Glutamatergic neuron (in vitro differentiated cells): ENCODE measurements at regions not wholly inside any gene's neighbourhood (a gene's known extent, or its start where the extent isn't known, plus 50 kb on each side); places are given as distances from the start of the nearest gene placed in this dataset.

ENCODE experiments used
- DNase-seq: peaks from one replicate; pipeline ENCODE4 v3.0.0; 2022
- H3K27ac Mint-ChIP-seq: one replicate; pipeline ENCODE4 v1.8.0; 2020; ENCODE audit warnings: mild to moderate bottlenecking, mixed read lengths, inconsistent platforms; ENCODE audit not compliant: unreplicated experiment
- H3K27me3 Mint-ChIP-seq: one replicate; pipeline ENCODE4 v1.8.0; 2020; ENCODE audit warnings: mild to moderate bottlenecking, moderate library complexity, mixed read lengths, inconsistent platforms; ENCODE audit not compliant: unreplicated experiment
- H3K36me3 Mint-ChIP-seq: one replicate; pipeline ENCODE4 v1.8.0; 2020; ENCODE audit warnings: mild to moderate bottlenecking, mixed read lengths, inconsistent platforms; ENCODE audit not compliant: unreplicated experiment
- H3K4me1 Mint-ChIP-seq: one replicate; pipeline ENCODE4 v1.8.0; 2020; ENCODE audit warnings: mild to moderate bottlenecking, low read depth, mixed read lengths, inconsistent platforms; ENCODE audit not compliant: unreplicated experiment
- H3K4me3 Mint-ChIP-seq: one replicate; pipeline ENCODE4 v1.8.0; 2020; ENCODE audit warnings: mild to moderate bottlenecking, mixed read lengths, inconsistent platforms; ENCODE audit not compliant: unreplicated experiment
- H3K9me3 Mint-ChIP-seq: one replicate; pipeline ENCODE4 v1.8.0; 2020; ENCODE audit warnings: mild to moderate bottlenecking, moderate library complexity, mixed read lengths, inconsistent platforms; ENCODE audit not compliant: unreplicated experiment
- TF ChIP-seq, protein P1 (sequence below): fragments of 200-600 bp; sonication (generic); IDR thresholded peaks from one replicate; pipeline ENCODE4 v1.5.0; 2021; ENCODE audit not compliant: partially characterized antibody, unreplicated experiment

DNA sequence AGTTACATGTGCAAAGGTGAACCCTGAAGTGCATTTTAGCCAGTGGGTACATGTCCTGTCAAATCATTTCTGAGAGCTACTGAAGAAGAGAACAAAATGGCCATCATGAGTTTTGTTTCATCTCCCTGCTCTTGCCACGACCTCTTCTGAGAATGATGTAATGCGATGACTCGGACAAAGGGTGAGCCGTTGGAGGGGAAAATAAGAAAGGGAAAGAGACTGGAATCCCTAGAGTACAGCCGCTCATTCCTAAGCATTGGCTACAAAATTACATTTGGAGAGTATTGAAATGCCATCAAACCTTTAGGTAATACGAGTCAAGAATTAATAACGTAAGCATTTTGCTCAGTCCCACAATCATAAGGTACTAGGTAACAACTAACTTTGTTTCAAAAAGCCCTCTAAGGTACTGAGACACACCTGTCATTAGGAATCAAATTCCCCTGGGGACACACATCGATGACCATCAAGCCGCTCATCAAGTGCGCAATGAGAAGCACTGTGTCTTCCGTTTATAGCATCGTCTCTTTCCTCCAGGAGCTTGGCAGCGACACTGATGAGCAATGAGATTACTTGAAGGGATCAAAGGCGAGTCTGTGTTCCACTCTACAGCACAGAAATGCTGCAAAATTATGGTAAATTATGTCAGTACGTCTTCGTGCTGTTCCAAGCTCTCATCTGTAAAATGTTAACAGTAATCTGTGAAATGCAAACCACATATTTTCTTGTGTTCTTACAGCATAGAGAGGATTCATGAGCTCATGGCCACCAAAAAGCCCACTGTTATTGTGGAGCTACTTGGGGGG, 97.3 kb upstream of the PIEZO2 start:
- Mint-ChIP-seq H3K27ac (no peak overlapping the region), H3K4me1 (peaks cover 9% of the 10 kb centered on the region), H3K27me3 (no peaks in the 10 kb centered on the region), H3K9me3 (peaks cover 6% of the 10 kb centered on the region), H3K36me3 (no peaks in the 10 kb centered on the region), H3K4me3 (no peak overlapping the region)
- TF ChIP-seq, protein P1, sequence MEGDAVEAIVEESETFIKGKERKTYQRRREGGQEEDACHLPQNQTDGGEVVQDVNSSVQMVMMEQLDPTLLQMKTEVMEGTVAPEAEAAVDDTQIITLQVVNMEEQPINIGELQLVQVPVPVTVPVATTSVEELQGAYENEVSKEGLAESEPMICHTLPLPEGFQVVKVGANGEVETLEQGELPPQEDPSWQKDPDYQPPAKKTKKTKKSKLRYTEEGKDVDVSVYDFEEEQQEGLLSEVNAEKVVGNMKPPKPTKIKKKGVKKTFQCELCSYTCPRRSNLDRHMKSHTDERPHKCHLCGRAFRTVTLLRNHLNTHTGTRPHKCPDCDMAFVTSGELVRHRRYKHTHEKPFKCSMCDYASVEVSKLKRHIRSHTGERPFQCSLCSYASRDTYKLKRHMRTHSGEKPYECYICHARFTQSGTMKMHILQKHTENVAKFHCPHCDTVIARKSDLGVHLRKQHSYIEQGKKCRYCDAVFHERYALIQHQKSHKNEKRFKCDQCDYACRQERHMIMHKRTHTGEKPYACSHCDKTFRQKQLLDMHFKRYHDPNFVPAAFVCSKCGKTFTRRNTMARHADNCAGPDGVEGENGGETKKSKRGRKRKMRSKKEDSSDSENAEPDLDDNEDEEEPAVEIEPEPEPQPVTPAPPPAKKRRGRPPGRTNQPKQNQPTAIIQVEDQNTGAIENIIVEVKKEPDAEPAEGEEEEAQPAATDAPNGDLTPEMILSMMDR, result no peak
- DNase-seq, result no peak

DNA sequence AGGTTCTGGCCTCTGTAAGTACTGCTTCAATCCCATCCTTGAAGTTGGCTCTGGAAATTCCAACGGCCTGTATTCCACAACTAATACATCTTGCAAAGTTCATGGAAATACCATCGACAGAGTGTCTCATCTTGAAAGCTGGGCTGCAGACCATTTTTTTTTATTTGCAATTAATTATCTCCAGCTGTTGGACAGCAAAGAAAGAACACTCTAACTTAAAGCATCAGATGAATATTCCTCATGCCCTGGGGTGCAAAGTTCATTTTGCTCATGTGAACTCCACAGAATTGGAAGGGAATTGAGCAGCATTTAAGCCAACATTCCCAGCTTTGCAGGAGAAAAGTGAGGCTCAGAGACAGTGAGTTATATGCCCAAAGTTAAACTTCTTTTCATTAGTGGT, 96.5 kb upstream of the PIEZO2 start:
- DNase-seq, result no peak
- H3K27ac Mint-ChIP-seq, result no peak overlapping the region
- no peak overlapping the region for H3K4me3 Mint-ChIP-seq
- peaks cover 9% of the 10 kb centered on the region for H3K4me1 Mint-ChIP-seq
- H3K36me3 Mint-ChIP-seq, result no peaks in the 10 kb centered on the region
- H3K9me3 Mint-ChIP-seq, result peaks cover 6% of the 10 kb centered on the region
- no peaks in the 10 kb centered on the region for H3K27me3 Mint-ChIP-seq
- TF ChIP-seq, protein P1, result no peak

DNA sequence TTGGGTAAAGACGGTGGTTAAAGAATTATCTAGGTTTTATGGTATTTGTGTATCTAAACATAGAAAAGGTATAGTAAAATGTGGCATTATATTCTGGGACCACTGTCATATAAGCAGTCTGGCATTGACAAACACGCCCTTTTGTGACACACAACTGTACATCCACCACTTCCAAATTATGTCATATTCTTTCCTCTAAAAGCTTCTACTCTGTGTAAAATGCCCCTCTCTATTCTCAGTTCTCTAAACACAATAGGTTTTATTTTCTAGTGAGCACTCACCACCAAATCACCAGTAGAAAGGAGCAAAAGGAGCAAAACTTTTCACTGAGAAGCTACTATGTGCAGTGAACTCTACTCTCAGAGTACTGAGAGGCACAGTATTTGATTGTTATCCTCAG, 88.1 kb upstream of the PIEZO2 start:
- H3K4me1 Mint-ChIP-seq, result no peaks in the 10 kb centered on the region
- no peaks in the 10 kb centered on the region for H3K36me3 Mint-ChIP-seq
- H3K27me3 Mint-ChIP-seq, result no peaks in the 10 kb centered on the region
- no peak overlapping the region for H3K4me3 Mint-ChIP-seq
- H3K27ac Mint-ChIP-seq, result no peak overlapping the region
- no peaks in the 10 kb centered on the region for H3K9me3 Mint-ChIP-seq
- TF ChIP-seq, protein P1, result no peak
- DNase-seq, result no peak

DNA sequence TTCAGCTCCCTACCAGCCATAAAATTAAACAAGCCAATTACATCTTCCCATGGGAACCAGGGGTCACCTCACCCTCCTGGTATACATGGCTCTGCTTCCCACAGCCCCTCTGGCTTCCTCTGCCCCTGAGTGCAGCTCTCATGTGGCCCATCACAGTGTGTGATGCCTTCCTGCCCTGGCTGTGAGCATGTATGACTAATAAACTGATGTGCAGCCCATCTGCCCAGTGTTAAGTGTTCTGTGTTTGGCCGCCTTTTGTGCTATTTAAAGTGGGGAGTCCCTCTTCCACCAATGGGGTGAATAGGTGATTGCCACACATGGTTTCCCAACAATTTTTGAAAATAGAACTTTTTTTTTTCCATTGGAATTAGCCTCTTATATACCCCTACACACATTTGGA, 87.7 kb upstream of the PIEZO2 start:
- Mint-ChIP-seq H3K9me3 (no peaks in the 10 kb centered on the region), H3K4me1 (no peaks in the 10 kb centered on the region), H3K4me3 (no peak overlapping the region), H3K27me3 (no peaks in the 10 kb centered on the region), H3K36me3 (no peaks in the 10 kb centered on the region), H3K27ac (no peak overlapping the region)
- DNase-seq, result peak; percentile 40
- TF ChIP-seq, protein P1, result no peak

DNA sequence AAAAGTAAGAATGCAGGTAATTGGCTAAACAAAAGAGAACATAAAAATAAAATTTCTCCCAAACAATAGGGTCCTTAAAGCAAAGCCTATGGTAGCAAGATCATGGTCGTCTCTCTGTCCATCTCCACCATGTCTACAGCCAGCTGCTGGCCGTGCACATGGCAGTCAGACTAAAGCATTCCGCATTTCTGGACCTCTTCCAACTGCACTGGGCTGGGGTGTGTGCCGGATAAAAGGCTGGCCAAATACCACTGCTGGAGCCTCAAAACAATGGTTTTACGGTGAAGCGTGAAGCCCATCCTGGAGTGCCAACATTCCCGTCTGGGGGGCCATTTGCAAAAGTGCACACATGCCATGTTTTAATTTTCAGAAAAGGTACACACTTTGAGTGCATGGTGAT, 74.8 kb upstream of the PIEZO2 start:
- TF ChIP-seq, protein P1, result no peak
- Mint-ChIP-seq H3K27ac (no peak overlapping the region), H3K9me3 (no peaks in the 10 kb centered on the region), H3K4me3 (no peak overlapping the region), H3K4me1 (no peaks in the 10 kb centered on the region), H3K27me3 (peaks cover 6% of the 10 kb centered on the region), H3K36me3 (peaks cover 3% of the 10 kb centered on the region)
- DNase-seq, result no peak
